Stimulated activated CD8-positive, alpha-beta memory T cell treated with anti-CD3 and anti-CD28 coated beads, Interleukin-7, amount 100 ng/mL, for 24 hours (primary cell): ENCODE measurements at regions not wholly inside any gene's neighbourhood (a gene's known extent, or its start where the extent isn't known, plus 50 kb on each side); places are given as distances from the start of the nearest gene placed in this dataset.
"Not testable (repeated sequence)": the region's sequence is repeated elsewhere in the genome, so short reads cannot be mapped to it uniquely, and the experiment has no call there.

Source experiments
- DNase-seq: peaks from one replicate; pipeline ENCODE4 v3.0.0-alpha.2; 2020; ENCODE audit warnings: low read depth

DNA sequence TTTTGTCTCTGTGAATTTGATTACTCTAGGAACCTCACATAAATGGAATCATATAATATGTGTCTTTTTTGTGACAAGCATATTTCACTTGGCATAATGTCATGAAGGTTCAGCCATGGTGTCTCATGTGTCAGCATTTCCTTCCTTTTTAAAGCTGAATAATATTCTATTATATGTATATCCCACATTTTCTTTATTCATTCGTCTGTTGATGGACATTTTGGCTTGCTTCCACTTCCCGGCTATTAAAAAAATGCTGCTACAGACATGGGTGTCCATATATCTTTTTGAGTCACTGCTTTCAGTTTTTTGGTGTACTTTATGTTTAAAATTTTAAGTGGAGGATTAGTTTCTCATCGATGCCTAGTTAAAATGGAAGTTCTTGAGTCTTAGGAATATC is 59.8 kb upstream of the C5orf63 start:
- no peak for DNase-seq

DNA sequence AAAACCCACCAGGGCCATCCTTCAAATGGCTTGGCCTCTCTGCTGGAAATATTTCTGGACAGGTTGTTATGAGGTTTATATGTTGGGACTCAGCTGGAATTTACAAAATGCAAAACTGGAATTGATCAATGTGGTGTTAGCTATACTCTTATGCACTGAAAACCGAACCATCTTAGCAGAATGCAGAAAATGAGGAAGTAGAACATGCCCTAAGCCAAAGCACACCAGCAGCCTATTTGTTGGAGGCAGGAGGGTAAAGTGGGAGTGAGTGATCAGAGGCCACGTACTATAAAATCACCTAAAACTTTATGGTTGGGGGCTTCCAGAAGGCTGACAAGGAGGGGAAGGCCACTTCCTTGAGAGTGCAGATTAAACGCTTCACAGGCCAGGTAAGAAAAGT is 63.6 kb upstream of the C5orf63 start:
- DNase-seq: no peak

DNA sequence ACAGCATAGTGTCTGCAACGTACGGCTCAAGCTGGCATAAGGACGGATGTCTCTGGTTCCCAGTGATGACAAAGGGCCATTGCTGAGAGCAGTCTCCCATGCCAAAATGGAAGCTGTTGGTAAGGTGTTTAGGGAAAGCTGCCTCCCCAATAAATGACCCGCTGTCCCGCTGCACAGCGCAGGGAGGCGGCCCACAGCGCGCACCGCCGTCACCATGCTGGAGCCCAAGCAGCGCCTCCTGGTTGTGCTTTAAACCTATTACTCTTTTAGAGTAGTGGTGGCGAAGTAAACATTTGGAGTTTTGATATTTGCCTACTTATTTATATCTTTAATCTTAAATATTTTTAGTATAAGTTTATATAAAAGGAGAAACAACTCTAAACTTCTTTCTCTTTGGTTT is 70.4 kb upstream of the C5orf63 start:
- DNase-seq: no peak

DNA sequence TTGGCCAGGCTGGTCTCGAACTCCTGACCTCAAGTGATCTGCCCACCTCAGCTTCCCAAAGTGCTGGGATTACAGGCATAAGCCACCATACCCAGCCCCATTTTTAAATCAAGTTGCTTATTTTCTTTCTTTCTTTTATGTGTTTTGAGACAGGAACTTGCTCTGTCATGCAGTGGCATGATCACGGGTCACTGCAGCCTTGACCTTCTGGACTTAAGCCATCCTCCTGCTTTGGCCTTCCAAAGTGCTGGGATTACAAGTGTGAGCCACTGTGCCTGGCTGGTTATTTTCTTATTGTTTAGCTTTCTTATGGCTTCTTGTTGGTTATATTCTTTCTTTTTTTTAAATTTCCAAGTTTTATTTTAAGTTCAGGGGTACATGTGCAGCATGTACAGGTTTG is 79.7 kb upstream of the C5orf63 start:
- no peak for DNase-seq

DNA sequence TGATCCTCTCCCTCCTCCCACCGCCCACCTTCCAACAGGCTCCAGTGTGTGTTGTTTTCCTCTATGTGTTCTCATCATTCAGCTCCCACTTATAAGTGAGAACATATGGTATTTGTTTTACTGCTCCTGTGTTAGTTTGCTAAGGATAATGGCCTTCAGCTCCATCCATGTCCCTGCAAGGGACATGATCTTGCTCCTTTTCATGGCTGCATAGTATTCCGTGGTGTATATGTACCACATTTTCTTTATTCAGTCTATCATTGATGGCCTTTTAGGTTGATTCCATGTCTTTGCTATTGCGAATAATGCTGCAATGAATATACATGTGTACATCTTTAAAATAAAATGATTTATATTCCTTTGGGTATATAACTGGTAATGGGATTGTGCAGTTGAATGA is 80.2 kb upstream of the C5orf63 start:
- no peak for DNase-seq

DNA sequence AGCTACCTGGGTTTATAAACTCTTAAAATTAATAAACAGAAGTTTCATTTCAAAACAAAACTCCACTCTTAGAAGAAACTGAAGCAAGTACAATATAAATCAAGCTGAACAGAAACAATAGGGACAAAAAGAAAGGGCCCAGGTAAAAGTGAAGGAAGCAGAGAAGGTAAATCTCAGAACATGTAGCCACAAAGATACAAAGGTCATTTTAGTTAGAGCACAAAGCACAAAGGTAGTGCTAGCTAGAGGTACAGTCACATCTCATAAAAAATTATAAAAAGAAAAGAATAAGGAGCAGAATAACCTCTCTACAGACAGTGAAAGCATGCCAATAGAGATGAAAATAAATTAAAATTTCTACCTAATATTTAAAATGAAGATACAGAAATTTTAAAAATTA is 90.4 kb upstream of the C5orf63 start:
- DNase-seq: no peak

DNA sequence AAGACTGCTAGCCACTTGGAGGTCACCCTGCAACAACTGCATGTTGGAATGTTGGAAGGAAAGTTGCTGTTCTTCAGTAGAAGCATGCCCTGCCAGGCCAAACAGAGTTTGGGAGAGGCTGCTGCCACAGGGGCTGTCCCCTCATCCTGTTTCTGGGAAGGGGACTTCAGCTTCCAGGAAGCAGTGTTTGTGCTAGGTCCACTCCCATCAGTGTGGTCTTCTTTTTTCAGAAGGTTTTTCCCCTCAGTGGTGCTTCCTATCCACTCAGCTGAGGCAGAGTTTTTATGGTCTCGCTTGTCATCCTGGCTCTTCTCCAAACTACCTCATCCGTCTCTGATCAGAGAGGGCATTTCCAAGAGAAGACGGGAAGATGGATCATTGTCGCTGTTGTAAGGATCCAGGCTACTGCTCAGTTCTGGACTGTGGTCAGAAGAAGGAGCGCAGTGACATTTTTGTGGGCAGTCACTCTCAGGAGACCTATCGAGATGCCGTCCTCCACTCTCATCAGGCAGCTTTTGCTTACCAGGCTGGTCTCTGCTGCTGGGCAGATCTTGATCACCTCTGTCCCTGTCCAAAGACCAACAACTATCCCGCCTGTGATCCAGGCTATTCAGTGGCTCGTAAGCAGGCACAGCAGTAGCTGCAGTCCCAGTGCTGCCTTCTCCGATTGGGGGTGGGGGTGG is 97.8 kb upstream of the C5orf63 start:
- no peak for DNase-seq

DNA sequence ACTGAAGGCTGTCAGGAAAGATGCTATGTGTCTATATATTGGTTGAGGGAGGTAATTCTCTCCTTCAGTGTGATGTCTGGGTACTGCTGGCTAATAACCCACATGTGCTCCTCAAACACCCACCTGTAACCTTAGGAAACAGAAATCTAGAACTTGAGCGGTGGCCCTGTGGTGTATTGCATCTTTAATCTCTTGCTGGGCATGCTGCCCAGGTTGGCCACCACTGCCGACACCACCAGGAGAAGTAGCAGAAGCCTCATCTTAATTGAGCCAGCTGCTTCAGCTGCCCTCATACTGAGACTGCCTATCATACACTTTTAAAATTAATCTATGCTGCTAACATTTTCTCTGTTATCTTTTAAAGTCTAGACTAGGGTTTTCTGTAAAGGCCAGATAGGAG is 103.5 kb upstream of the C5orf63 start:
- no peak for DNase-seq

DNA sequence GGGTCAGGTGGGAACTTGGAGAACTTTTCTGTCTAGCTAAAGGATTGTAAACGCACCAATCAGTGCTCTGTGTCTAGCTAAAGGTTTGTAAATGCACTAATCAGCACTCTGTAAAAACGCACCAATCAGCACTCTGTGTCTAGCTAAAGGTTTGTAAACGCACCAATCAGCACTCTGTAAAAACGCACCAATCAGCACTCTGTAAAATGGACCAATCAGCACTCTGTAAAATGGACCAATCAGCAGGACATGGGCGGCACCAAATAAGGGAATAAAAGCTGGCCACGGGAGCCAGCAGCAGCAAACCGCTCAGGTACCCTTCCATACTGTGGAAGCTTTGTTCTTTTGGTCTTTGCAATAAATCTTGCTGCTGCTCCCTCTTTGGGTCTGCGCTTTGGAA is 108.0 kb upstream of the MEGF10 start:
- not testable (repeated sequence) for DNase-seq

DNA sequence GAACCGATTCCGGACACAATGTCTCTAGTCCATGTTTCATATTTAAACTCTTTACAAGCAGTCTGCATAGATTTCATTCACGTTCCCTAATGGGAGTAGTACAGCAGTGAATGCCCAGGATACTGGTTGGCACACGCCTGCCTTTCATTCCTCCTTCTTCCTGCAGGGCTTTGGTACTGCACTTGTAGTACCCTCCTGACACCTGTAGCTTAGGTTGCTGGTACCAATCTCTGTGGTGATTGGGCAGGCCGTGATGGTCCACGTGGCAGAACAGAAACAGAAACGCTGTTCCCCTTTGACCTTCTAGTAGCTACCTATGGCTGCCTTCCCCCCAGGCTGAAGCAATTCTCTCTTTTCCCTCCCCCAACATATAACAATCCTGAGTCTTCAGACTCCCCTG is 107.3 kb upstream of the MEGF10 start:
- DNase-seq: no peak

DNA sequence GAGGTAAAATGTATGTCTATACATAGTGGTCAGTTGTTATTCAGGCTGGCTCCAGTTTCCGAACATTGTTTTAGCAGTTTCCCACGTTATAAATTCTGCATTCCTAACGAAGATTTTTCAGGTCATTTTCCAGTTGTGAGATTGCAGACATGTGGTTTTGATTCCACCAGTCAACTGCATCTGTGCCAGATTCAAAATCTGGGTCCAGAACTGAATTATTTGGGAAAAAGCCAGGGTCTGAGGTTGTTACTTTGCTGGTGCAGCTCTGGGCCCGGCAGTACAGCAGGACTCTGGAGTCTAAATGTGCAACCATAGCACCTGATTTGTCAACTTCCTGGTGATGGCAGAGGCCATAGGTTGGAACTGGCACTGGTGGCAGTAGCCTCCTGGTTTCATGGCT is 105.7 kb upstream of the MEGF10 start:
- DNase-seq: no peak

DNA sequence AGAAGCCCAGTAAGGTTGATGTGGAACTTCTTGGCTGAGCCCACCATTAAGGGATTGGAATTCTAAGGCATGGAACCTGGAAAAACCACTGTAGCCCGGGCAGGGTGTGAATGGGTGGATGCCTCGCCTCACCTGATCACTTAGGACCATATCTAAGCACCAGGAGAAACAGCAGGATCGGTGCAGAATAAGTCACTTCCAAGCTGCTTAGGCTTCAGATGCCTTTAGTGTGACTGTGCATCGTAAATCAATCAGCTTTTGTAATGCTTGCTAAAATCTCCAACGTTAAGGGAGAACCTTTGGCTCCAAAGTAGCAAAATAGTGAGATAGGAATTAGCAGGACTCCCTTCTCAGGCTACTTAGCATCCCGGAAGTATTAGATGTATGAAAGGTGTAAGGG is 103.9 kb upstream of the MEGF10 start:
- DNase-seq: no peak

DNA sequence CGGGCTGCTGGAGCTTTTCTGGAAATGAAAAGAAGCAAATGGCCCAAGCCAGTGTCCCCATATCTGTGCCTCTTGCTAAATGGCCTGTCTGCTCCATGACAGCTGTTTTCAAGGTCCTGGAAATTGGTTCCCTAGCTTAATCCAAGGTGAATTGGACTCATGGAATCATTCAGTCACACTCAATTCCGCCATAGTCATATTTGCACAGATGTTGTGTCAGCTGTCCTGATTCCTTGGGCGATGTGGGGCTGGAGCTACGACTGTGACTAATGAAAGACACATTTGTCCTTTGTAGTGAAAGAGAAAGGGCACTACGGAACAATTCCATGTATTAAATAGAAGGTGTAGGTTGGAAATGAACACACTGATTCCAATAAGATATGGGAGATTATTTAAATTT is 102.9 kb upstream of the MEGF10 start:
- DNase-seq: no peak

DNA sequence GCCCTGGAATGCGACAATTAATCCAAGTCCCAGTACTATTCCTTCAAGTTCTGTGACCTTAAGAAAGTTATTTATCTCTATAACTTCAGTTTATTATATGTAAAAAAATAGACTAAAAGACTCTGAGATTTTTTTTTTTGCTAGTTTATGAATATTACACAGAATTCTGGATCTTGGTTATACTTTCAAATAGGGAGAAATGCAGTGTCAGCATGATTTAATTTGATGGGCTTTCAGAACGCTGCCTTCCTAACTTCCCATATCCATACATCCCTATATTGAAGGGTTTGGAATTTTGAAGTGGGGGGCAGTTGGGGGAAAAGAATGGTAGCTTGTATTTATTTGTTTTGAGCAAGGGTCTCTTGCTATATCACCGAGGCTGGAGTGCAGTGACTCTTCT is 98.4 kb upstream of the MEGF10 start:
- no peak for DNase-seq

DNA sequence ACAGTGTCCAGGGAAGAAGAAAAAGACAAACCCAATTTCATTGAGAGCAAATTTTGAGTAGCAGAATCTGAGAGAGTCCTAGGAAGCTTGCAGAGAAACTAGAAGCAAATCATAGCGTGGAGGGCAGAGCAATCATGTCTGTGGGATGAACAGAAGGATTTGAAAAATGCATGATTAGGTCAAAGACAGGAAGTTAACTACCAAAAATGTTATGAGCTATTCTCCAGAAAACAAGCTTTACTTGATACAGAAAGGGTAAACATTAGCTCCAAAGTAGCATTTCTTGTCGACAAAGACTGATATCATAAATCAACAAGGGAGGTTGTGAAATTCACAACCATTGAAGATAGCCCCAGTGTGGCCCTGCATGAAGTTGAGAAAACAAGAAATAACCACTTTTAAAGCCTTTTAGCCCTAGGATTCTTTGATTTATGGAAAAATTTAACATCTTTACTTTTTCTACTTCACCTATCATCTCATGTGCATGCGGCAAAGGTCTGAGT is 97.7 kb upstream of the MEGF10 start:
- no peak for DNase-seq

DNA sequence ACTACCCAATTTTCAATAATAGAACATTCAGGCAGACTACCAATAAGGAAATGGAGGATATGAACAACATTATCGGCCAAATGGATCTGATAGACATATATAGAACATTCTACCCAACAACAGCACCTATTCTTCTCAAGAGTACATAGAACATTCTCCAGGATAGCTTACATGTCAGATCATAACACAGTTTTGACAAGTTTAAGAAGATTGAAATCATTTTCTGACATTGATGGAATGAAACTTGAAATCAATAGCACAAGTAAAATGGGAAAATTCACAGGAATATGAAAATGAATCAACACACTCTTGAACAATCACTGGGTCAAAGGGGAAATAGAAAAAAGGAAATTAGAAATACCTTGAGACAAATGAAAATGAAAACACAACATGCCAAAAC is 94.6 kb upstream of the MEGF10 start:
- no peak for DNase-seq

DNA sequence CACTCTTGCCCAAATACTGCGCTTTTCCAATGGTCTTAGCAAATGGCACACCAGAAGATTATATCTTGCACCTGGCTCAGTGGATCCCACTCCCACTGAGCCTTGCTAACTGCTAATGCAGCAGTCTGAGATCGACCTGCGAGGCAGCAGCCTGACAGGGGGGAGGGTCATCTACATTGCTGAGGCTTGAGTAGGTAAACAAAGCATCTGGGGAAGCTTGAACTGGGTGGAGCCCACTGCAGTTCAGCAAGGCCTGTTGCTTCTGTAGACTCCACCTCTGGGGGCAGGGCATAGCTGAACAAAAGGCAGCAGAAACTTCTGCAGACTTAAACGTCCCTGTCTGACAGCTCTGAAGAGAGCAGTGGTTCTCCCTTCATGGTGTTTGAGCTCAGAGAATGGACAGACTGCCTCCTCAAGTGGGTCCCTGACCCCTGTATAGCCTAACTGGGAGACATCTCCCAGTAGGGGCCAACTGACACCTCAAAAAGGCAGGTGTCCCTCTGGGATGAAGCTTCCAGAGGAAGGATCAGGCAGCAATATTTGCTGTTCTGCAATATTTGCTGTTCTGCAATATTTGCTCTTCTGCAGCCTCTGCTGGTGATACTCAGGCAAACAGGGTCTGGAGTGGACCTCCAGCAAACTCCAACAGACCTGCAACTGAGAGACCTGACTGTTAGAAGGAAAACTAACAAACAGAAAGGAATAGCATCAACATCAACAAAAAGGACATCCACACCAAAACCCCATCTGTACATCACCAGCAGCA is 93.0 kb upstream of the MEGF10 start:
- not testable (repeated sequence) for DNase-seq

DNA sequence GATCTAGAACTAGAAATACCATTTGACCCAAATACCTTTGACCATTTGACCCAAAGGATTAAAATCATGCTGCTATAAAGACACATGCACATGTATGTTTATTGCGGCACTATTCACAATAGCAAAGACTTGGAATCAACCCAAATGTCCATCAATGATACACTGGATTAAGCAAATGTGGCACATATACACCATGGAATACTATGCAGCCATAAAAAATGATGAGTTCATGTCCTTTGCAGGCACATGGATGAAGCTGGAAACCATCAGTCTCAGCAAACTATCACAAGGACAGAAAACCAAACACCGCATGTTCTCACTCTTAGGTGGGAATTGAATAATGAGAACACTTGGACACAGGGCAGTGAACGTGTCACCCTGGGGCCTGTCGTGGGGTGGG is 87.9 kb upstream of the MEGF10 start:
- DNase-seq: not testable (repeated sequence)

DNA sequence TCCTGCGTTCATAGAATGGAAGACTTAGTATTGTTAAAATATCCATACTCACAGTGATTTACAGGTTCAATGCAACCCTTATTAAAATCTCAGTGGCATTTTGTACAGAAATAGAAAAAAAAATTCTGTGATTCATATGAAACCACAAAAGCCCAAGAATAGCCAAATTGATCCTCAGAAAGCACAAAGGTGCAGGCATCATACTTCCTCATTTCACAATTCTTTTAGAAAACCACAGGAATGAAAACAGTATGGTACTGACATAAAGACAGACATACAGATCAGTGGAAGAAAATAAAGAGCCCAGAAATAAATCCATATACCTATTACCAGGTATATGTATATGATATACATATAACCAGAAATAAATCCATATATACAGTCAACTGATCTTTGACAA is 86.8 kb upstream of the MEGF10 start:
- no peak for DNase-seq

DNA sequence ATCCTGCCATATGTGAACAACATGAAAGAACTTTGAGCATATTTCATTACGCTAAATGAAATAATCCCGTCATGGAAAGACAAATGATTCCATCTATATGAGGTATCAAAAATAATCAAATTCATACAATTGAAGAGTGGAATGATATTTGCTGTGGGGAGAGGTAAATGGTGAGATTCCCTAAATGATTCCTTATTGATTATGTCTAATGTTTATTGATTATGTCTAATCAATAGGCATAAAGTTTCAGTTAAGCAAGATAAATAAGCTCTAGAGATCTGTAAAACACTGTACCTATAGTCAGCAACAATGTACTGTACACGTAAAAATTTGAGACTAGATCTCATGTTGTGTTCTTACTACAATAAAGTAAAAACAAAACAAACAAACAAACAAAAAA is 85.4 kb upstream of the MEGF10 start:
- no peak for DNase-seq

DNA sequence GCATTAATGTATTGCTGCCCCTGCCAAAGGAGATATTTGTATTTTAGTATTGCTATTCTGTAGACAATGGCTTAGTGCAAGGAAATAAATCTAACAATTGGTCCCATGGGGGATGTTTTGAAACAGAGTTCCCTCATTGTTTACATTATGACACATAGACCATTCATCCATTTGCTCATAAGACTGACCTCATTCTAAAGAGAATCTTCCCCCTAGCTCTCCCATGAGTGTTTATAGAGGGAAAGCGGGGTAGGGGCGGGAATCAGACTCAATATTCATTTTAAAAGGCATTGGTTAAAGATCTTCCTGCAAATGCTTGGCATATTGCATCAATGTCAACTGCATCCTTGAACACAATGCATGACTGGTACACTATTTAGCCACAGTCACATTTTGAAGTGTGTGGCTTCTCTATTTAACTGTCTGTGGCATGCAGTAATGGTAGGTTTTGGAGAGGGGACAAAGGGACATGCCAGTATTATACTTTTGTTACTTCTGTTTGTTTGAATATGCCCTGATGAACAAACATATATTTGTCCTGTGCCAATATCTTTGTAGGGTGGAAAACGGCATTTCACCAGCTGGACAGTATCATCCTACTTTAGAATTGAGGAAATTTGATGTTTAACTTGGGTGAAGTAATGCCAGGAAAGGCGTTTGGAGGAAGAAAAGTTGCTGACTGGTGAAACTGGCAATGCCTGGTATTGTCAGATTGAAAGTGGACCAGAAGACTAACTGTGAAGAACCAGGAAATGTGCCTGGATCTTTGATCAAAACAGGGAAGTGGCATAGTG is 84.1 kb upstream of the MEGF10 start:
- DNase-seq: no peak

DNA sequence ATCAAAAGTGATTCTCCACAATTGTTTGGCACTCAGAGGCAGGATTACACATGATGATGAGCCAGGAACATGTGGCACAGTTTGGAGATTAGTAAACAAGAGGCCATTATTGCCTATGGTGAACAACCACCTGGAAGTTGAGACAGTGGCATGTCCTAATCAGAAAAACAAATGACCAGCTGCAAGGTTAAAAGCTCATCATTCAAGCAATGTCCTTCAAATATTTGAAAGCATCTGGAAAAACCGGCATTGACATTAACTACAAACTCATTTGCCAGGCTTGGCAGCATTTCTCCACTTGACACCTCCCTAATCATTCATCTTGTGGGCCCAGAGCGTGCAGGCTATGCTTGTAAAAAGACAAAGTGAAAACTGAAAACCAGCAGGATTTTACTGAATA is 80.6 kb upstream of the MEGF10 start:
- DNase-seq: no peak

DNA sequence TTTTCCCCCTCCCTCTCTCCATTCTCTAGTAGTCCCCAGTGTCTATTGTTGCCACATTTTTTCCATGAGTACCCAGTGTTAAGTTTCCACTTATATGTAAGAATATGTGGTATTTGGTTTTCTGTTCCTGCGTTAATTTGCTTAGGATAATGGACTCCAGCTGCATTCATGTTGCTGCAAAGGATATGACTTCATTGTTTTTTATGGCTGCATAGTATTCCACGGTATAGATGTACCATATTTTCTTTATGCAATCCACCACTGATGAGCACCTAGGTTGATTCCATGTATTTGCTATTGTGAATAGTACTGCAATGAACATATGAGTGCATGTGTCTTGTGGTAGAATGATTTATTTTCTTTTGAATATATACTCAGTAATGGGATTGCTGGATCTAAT is 77.4 kb upstream of the MEGF10 start:
- DNase-seq: no peak
